ENCODE measurements at regions not wholly inside any gene's neighbourhood (a gene's known extent, or its start where the extent isn't known, plus 50 kb on each side); places are given as distances from the start of the nearest gene placed in this dataset.
"Not testable (repeated sequence)": the region's sequence is repeated elsewhere in the genome, so short reads cannot be mapped to it uniquely, and the experiment has no call there.

DNA sequence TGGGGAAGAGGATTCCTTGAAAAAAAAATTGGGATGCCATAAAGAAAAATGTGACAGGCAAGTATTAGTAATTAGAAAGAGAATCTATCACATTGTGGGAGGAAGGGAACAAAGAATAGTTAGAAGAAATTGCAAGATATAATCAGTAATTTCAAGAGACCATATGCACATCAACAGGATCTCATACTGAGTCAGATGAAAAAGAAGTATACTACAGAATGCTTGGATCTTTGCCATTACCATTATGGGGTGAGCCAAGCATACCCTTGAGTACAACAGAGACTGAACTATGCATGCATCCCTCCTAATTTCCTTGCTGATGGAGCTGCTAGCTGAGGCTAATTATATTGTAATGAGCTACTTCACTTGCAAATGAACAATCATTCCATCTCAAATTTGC lies 287.6 kb downstream of the PAPSS1 start:
- in situ Hi-C loops (cut with HindIII; ENCODE audit: low sequenced_read_pairs), result no loop called here
- H3K4me3 ChIP-seq (ENCODE audit: low read depth, low read length), result no peak overlapping the region
- no peak for TF ChIP-seq CTCF (IDR thresholded peaks at IDR 0.05; ENCODE audit: low read depth, low read length, missing control alignments)
- no peak for DNase-seq (ENCODE audit: low read depth)

- DNase-seq (ENCODE audit: low read depth), result no peak
Measured at GRCh38 chr4:107423677-107424405, 296.2 kb downstream of the PAPSS1 start.

DNA sequence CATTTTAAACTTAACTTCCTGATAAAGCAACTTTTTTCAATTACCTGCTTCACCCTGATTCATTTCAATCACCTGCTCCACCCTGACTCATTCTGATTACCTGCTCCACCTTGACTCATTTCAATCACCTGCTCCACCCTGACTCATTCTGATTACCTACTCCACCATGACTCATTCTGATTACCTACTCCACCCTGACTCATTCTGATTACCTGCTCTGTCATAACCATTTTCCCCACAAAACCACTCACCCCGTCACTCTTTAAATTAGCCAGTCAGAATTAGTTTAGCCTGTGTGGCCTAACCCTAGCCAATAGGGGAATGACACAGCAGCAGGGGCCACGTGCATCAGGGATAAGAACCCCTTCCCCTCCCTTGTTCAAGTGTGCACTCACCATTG lies 300.5 kb downstream of the PAPSS1 start:
- in situ Hi-C loops (cut with HindIII; ENCODE audit: low sequenced_read_pairs); DNase-seq (ENCODE audit: low read depth); H3K4me3 ChIP-seq (ENCODE audit: low read depth, low read length): not testable (repeated sequence)

More at GRCh38 chr4:107423677-107424405, 296.2 kb downstream of the PAPSS1 start:
- TF ChIP-seq CTCF (IDR thresholded peaks at IDR 0.05; ENCODE audit: low read depth, low read length, missing control alignments), result no peak
- no peak overlapping the region for H3K4me3 ChIP-seq (ENCODE audit: low read depth, low read length)
- in situ Hi-C loops (cut with HindIII; ENCODE audit: low sequenced_read_pairs), result no loop called here

- in situ Hi-C loops (cut with HindIII; ENCODE audit: low sequenced_read_pairs), result no loop called here
- H3K4me3 ChIP-seq (ENCODE audit: low read depth, low read length), result no peak overlapping the region
- DNase-seq (ENCODE audit: low read depth), result no peak
- TF ChIP-seq CTCF (IDR thresholded peaks at IDR 0.05; ENCODE audit: low read depth, low read length, missing control alignments), result no peak
Measured at GRCh38 chr4:107419052-107419451, 301.0 kb downstream of the PAPSS1 start.

GRCh38 chr4:107415490-107415889 lies 304.5 kb downstream of the PAPSS1 start:
- H3K4me3 ChIP-seq (ENCODE audit: low read depth, low read length); in situ Hi-C loops (cut with HindIII; ENCODE audit: low sequenced_read_pairs); DNase-seq (ENCODE audit: low read depth): not testable (repeated sequence)

- in situ Hi-C loops (cut with HindIII; ENCODE audit: low sequenced_read_pairs); DNase-seq (ENCODE audit: low read depth); H3K4me3 ChIP-seq (ENCODE audit: low read depth, low read length): not testable (repeated sequence)
Measured at GRCh38 chr4:107409872-107410271, 310.2 kb downstream of the PAPSS1 start.

DNA sequence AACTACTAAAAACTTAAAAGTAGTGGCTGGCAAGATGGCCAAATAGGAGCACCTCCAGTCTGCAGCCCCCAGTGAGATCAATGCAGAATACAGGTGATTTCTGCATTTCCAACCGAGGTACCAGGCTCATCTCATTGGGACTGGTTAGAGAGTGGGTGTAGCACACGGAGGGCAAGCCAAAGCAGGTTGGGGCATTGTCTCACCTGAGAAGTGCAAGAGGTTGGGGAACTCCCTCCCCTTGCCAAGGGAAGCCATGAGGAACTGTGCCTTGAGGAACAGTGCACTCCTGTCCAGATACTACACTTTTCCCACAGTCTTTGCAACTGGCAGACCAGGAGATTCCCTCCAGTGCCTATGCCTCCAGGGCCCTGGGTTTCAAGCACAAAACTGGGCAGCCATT lies 311.1 kb downstream of the PAPSS1 start:
- no peak overlapping the region for H3K4me3 ChIP-seq (ENCODE audit: low read depth, low read length)
- no peak for DNase-seq (ENCODE audit: low read depth)
- TF ChIP-seq CTCF (IDR thresholded peaks at IDR 0.05; ENCODE audit: low read depth, low read length, missing control alignments), result no peak
- in situ Hi-C loops (cut with HindIII; ENCODE audit: low sequenced_read_pairs), result no loop called here

- no peak for TF ChIP-seq CTCF (IDR thresholded peaks at IDR 0.05; ENCODE audit: low read depth, low read length, missing control alignments)
- H3K4me3 ChIP-seq (ENCODE audit: low read depth, low read length), result no peak overlapping the region
- no peak for DNase-seq (ENCODE audit: low read depth)
- in situ Hi-C loops (cut with HindIII; ENCODE audit: low sequenced_read_pairs), result no loop called here
Measured at GRCh38 chr4:107404591-107405300, 315.3 kb downstream of the PAPSS1 start.
